ENCODE measurements at regions not wholly inside any gene's neighbourhood (a gene's known extent, or its start where the extent isn't known, plus 50 kb on each side); places are given as distances from the start of the nearest gene placed in this dataset.

DNA sequence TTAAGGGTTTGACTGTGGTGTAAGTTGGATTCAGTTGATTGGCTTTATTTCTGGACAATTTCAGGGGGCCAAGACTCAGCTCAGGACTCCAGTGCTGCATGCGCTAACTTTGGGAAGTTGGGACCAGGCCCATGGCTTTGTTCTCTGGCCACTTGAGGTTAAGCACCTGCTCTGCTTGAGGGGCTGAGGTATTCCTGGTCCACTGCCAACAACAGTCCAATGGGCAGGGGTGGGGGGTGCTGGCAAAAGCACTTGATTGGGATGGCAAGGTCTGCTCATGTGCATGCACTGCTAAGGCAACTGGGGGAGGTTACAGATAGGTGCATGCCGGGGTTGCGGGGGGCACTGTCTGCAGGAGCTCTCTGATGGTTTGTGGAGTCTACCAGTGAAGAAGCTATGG, 52.6 kb upstream of the ASB17 start:
- DNase-seq, result no peak

DNA sequence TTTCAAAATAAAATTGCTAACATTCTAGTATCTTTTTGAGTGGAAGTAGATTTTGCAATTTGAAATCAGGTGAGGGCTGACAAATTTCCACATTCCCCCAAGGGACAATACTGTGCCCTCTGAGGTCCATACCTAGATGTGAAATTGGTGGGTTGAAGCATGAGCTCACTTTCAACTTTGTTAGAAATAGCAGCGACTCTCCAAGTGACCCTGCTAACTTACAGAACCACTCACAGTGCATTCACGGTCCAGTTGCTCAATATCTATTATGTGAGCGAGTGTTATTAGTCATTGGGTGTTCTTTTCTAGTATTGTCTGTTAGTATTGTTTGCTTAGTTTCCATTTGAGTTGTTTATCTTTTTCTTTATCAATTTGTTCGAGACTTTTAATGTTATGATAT, 53.6 kb upstream of the ASB17 start:
- DNase-seq, result no peak

- DNase-seq, result no peak
Observed at GRCh38 chr1:75986478-75986877, 54.3 kb upstream of the ASB17 start.

- no peak for DNase-seq
Observed at GRCh38 chr1:75989121-75989520, 56.9 kb upstream of the ASB17 start.

DNA sequence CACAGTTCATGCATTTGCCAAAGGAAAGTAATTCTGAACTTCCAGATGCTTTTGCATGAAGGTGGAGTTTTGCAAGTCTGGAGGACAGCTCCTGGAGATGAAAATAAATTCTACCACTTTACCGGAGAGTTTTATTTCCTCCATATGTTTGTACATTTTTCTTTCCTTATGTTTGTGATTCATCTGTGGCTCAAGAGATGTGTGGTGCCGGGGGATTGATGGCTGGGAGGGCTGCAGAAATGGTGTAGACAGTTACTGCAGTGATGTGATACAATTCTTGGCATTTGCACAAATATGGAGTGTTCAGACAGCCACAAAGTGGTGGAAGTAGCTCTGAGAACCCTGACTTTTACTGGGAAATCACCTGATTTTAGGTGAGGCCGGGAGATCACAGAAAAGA, 58.5 kb upstream of the ASB17 start:
- DNase-seq, result no peak

- DNase-seq, result peak; percentile 75
Observed at GRCh38 chr1:75991497-75992114, 59.4 kb upstream of the ASB17 start.

GRCh38 chr1:75992312-75992711, 60.1 kb upstream of the ASB17 start:
- no peak for DNase-seq

- DNase-seq, result no peak
Observed at GRCh38 chr1:75993661-75994060, 61.5 kb upstream of the ASB17 start.

DNA sequence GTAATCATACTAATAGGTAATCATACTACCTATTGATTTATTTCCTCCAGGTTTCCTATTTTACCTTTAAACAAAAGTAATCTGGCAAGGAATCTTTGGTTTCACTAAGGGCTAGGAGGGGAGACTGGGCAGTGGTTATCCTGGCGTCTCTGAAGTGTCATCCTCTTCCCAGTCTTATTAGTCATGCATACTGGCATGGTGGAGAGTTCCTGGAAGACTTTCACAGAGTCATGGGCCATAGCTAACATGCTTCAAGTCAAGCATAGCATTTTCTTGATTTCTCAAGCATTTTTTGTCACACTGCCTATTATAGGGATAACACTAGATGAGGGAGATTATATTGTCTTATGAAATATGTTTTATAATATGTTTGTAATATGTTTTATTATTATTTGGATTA, 64.0 kb upstream of the ASB17 start:
- DNase-seq, result no peak

DNA sequence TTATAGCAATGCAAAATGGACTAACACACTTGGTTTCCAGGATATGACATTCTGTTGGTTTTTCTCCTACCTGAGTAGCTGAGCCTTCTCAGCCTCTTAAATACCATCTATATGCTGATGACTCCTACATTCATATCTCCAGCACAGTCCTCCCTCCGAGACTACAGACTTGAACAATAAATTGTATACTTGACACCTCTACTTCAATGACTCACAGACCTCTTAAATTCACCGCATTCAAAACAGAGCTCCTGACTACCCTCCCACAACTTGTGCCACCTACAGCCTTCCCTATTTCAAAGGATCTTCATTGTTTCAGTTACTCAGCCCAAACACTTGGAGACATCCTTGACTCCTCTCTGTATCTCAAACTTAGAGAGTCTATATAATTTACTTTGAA, 66.8 kb upstream of the ASB17 start:
- DNase-seq, result no peak

GRCh38 chr1:76003946-76004345, 70.6 kb upstream of the ST6GALNAC3 start:
- DNase-seq, result no peak

GRCh38 chr1:76005765-76006164, 68.8 kb upstream of the ST6GALNAC3 start:
- no peak for DNase-seq

DNA sequence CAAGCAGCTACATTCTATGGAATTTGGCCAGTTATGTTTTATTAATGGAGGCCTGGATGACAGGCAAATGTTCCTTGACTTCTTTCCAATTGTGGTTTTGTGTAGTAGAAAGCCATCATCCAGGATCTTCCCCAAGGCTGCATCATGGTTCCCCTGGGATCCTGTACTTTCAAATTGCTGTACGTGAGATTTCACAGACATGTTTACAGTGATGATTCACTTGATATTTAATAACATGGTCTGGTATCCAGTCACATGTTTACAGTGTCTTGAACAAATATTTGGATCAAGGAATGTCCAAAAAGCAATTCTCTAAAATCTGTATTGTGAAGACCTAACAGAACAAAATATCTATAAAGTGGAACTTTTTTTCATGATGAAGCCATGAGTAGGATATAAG, 68.3 kb upstream of the ST6GALNAC3 start:
- DNase-seq, result no peak

- no peak for DNase-seq
Observed at GRCh38 chr1:76010802-76011201, 63.7 kb upstream of the ST6GALNAC3 start.

DNA sequence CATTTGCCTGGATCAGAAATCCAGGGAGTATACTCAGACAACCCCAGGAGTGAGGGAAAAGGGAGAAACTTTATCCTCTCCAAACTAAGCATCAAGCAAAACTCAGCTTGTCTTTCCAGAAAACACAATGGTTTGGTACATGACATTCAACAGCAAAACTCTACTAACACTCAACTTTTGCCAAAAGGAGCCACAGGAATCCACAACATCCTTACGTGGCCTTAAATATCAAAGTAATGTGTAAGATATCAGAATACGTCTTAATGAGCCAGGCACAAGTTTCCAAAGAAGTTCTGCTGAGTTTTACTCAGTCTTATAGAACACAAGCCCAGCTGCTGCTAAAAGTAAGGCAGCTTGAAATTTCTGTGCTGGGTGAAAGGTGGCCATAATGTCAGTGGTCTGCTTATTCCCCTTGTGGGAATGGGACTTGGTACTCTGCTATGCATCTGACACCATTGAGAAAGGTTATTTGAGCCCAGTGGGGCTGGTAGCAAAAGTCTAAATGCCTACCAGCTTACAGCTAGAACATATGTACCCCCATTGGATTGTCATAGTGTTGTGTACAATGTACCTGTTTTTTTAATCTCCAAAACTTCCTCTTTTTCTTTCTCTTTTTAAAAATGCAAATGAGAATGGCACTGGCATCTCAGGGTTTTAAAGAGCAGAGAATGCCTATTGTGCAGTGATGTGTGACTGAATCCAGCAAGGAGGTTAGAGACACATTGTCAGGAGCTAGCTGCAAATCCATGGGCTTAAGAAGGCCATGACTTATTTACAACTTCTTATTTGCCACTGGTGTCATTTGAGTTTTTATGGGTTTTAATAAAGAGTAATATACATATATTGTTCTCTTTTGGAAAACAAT, 62.0 kb upstream of the ST6GALNAC3 start:
- no peak for DNase-seq

DNA sequence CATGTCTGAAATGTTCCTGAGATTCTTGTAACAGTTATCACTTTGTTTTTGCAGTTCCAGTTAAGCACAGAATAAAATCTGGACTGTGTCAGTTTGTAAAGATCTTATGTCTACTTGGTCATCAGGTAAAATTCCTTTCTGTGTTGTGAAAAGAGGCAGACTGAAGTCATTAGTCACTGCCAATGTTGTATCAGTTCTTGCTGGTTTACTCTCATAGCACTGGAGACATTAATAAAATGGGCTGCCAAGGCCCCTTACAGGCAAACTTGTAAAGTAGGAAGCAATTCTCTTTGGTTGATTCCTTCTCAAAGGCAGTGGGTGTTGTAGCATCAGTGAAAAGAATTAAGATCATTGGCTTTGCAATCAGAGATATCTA, 61.4 kb upstream of the ST6GALNAC3 start:
- no peak for DNase-seq

- DNase-seq, result no peak
Observed at GRCh38 chr1:76015478-76016103, 59.0 kb upstream of the ST6GALNAC3 start.

GRCh38 chr1:76018045-76018444, 56.5 kb upstream of the ST6GALNAC3 start:
- no peak for DNase-seq

- no peak for DNase-seq
Observed at GRCh38 chr1:76021846-76022245, 52.7 kb upstream of the ST6GALNAC3 start.

DNA sequence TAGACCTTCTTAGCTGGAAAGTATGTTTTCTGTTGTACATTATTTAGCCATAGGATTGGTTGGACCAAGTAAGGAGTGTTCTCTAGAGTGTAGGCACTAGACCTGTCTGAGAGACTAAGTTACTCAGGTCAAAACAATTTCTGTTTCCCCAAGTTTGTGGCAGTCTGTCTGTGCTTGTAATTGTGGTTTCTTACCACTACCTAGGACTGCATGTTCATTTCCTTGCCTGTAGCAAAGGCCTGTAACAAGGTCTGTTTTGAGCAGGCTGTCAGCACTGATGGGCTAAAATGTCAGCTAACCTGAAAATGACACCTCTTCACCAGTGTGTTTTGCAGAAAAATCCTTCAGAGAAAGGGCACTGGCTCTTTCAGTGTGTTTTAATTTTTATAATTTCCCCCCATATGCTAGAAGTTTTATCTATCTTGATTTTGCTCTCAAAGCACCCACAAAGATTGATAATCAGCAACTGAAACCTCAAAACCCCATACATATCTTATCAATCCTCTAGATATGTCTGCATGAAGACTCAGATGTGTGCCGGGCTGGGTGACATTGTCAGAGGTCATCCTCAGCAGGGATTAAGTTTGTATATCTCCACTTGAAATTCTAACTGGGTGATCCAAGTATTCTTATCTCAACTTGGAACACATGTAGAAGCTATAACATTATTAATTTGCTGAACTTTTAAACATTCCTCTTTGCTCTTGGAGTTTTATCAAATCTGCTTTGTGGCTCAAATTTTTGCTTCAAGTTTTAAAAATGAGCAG, 50.7 kb upstream of the ST6GALNAC3 start:
- no peak for DNase-seq

Data from NCI-H1694 treated with DMSO at 0.1 percent for 48 hours (cell line).